SK-N-SH (cell line): ENCODE measurements at regions not wholly inside any gene's neighbourhood (a gene's known extent, or its start where the extent isn't known, plus 50 kb on each side); places are given as distances from the start of the nearest gene placed in this dataset.

Experiments
- CTCF ChIA-PET: fragments of 300-600, 350-600 bp; formaldehyde crosslinking; extraction: SDS; loops from one replicate; lab custom pipeline; 2021; lab: Yijun Ruan, JAX
- POLR2A ChIA-PET: fragments of 350-600 bp; sonication (Branson Sonifier 250); formaldehyde crosslinking; extraction: SDS; loops from one replicate; lab custom pipeline; 2020; ENCODE audit warnings: antibody characterized with exemption, inconsistent platforms; lab: Yijun Ruan, JAX
- DNase-seq: peaks from one replicate; pipeline ENCODE4 v3.0.0; 2012
- H2AFZ ChIP-seq: fragments of 200-600 bp; sonication (generic); 2 replicates; pipeline ENCODE4 v1.8.1; 2016; ENCODE audit warnings: antibody characterized with exemption, mild to moderate bottlenecking, low read depth
- H3F3A ChIP-seq: fragments of 200-600 bp; sonication (generic); replicated peaks from 2 replicates; pipeline ENCODE3; 2016; ENCODE audit warnings: antibody characterized with exemption, mild to moderate bottlenecking; ENCODE audit not compliant: insufficient read depth
- H3K27ac ChIP-seq, 2 experiments: fragments of 200-500 bp in 1 of 2; fragments of 200-600 bp in 1 of 2; sonication (Bioruptor generic) in 1 of 2; sonication (generic), shearing (Covaris generic) in 1 of 2; 2 replicates each; pipeline versions ENCODE4 v1.5.1 to v1.6.1; 2014 to 2016; ENCODE audit warnings: low read depth in 2 of 2, inconsistent platforms in 1 of 2, low read length in 1 of 2, mild to moderate bottlenecking in 1 of 2, mixed read lengths in 1 of 2
- H3K27me3 ChIP-seq: fragments of 200-600 bp; sonication (generic), shearing (Covaris generic); 2 replicates; pipeline ENCODE4 v1.6.1; 2016; ENCODE audit warnings: mixed run types; ENCODE audit not compliant: insufficient read depth
- H3K36me3 ChIP-seq, 2 experiments: fragments of 200-500 bp in 1 of 2; fragments of 200-600 bp in 1 of 2; sonication (Bioruptor generic) in 1 of 2; sonication (generic) in 1 of 2; replicated peaks in 1 of 2; 2 replicates each; pipeline versions ENCODE3 to v1.5.1; 2014 to 2016; ENCODE audit warnings: low read length in 1 of 2, mild to moderate bottlenecking in 1 of 2; ENCODE audit not compliant: insufficient read depth in 2 of 2, control insufficient read depth in 1 of 2
- H3K4me1 ChIP-seq, 2 experiments: fragments of 200-500 bp in 1 of 2; fragments of 200-600 bp in 1 of 2; sonication (Bioruptor generic) in 1 of 2; sonication (generic), shearing (Covaris generic) in 1 of 2; 2 replicates each; pipeline versions ENCODE4 v1.5.1 to v1.6.1; 2014 to 2016; ENCODE audit warnings: low read depth in 1 of 2, low read length in 1 of 2, mixed run types in 1 of 2; ENCODE audit not compliant: insufficient read depth in 2 of 2, control insufficient read depth in 1 of 2
- H3K4me2 ChIP-seq: fragments of 200-600 bp; sonication (generic), shearing (Covaris generic); 2 replicates; pipeline ENCODE4 v1.6.1; 2017; ENCODE audit warnings: mixed run types
- H3K4me3 ChIP-seq, 2 experiments: fragments of 200-500 bp in 1 of 2; fragments of 200-600 bp in 1 of 2; sonication (Bioruptor generic) in 1 of 2; sonication (generic), shearing (Covaris generic) in 1 of 2; 2 replicates each; pipeline versions ENCODE4 v1.5.1 to v1.8.1; 2014 to 2016; ENCODE audit warnings: low read depth in 2 of 2, inconsistent platforms in 1 of 2, low read length in 1 of 2, mild to moderate bottlenecking in 1 of 2, mixed read lengths in 1 of 2, moderate library complexity in 1 of 2
- H3K79me2 ChIP-seq: fragments of 200-600 bp; sonication (generic); 2 replicates; pipeline ENCODE4 v1.8.1; 2017; ENCODE audit warnings: mild to moderate bottlenecking; ENCODE audit not compliant: insufficient read depth
- H3K9ac ChIP-seq: fragments of 200-600 bp; sonication (generic); 2 replicates; pipeline ENCODE4 v1.6.1; 2017; ENCODE audit warnings: mixed run types
- H3K9me2 ChIP-seq: fragments of 200-600 bp; sonication (generic); 2 replicates; pipeline ENCODE4 v1.6.1; 2017; ENCODE audit warnings: mixed run types
- H3K9me3 ChIP-seq: fragments of 200-600 bp; sonication (generic); 2 replicates; pipeline ENCODE4 v1.6.1; 2017; ENCODE audit warnings: mixed run types, mild to moderate bottlenecking, moderate library complexity
- H4K20me1 ChIP-seq: fragments of 200-600 bp; sonication (generic); 2 replicates; pipeline ENCODE4 v1.6.1; 2017; ENCODE audit warnings: mild to moderate bottlenecking, mixed run types; ENCODE audit not compliant: insufficient read depth
- CTCF ChIP-seq: fragments of 200-600 bp; sonication (generic); IDR thresholded peaks from 2 replicates; pipeline ENCODE4 v1.6.1; 2017; ENCODE audit warnings: antibody characterized with exemption, mild to moderate bottlenecking, moderate library complexity
- ELF1 ChIP-seq: IDR thresholded peaks from 2 replicates; pipeline ENCODE4 v1.4.0; 2012
- EP300 ChIP-seq, 2 experiments: IDR thresholded peaks; 2 replicates each; pipeline versions ENCODE4 v1.4.0 to v1.6.1; 2012; ENCODE audit warnings: borderline replicate concordance in 1 of 2, low read depth in 1 of 2, low read length in 1 of 2
- FOXJ3 ChIP-seq: sonication (generic); formaldehyde crosslinking; IDR thresholded peaks from 2 replicates; pipeline ENCODE4 v1.5.1; 2020; ENCODE audit warnings: mild to moderate bottlenecking, missing genetic modification reagents
- FOXM1 ChIP-seq: IDR thresholded peaks from 2 replicates; pipeline ENCODE4 v1.4.0; 2012; ENCODE audit warnings: low read depth, mild to moderate bottlenecking
- GABPA ChIP-seq: IDR thresholded peaks from 2 replicates; pipeline ENCODE4 v1.4.0; 2012; ENCODE audit warnings: low read depth, mild to moderate bottlenecking
- GATA2 ChIP-seq: sonication (generic); formaldehyde crosslinking; IDR thresholded peaks from 2 replicates; pipeline ENCODE4 v1.5.0; 2020; ENCODE audit warnings: mild to moderate bottlenecking, missing genetic modification reagents
- JUND ChIP-seq: IDR thresholded peaks from 2 replicates; pipeline ENCODE4 v1.4.0; 2012
- NFIC ChIP-seq: IDR thresholded peaks from 2 replicates; pipeline ENCODE4 v1.4.0; 2012; ENCODE audit warnings: borderline replicate concordance
- PBX3 ChIP-seq: IDR thresholded peaks from 2 replicates; pipeline ENCODE4; 2012
- RAD21 ChIP-seq: IDR thresholded peaks from 2 replicates; pipeline ENCODE4 v1.6.1; 2012; ENCODE audit warnings: mild to moderate bottlenecking, low read length
- RCOR1 ChIP-seq: fragments of 150-350 bp; IDR thresholded peaks from 2 replicates; pipeline ENCODE4 v1.6.1; 2017; ENCODE audit warnings: antibody characterized with exemption, low read length
- REST ChIP-seq: IDR thresholded peaks from 2 replicates; pipeline ENCODE4 v1.6.1; 2012; ENCODE audit warnings: mild to moderate bottlenecking, low read depth, low read length, moderate library complexity
- RFX5 ChIP-seq: IDR thresholded peaks from 2 replicates; pipeline ENCODE4 v1.6.1; 2012; ENCODE audit warnings: mild to moderate bottlenecking, improper control_type of control experiment, low read length
- RXRA ChIP-seq: IDR thresholded peaks from 2 replicates; pipeline ENCODE4 v1.4.0; 2012; ENCODE audit warnings: low read depth, mild to moderate bottlenecking, borderline replicate concordance
- SIN3A ChIP-seq: IDR thresholded peaks from 2 replicates; pipeline ENCODE4 v1.6.1; 2012; ENCODE audit warnings: low read depth, mild to moderate bottlenecking, low read length, moderate library complexity, borderline replicate concordance
- SMC3 ChIP-seq: IDR thresholded peaks from 2 replicates; pipeline ENCODE4 v1.6.1; 2012; ENCODE audit warnings: low read depth, low read length, improper control_type of control experiment
- TCF12 ChIP-seq: IDR thresholded peaks from 2 replicates; pipeline ENCODE4 v1.4.0; 2012
- TEAD4 ChIP-seq: IDR thresholded peaks from 2 replicates; pipeline ENCODE4 v1.4.0; 2012; ENCODE audit warnings: mild to moderate bottlenecking, borderline replicate concordance; ENCODE audit not compliant: insufficient read depth
- ZBTB33 ChIP-seq: IDR thresholded peaks from 2 replicates; pipeline ENCODE4 v1.4.0; 2012; ENCODE audit warnings: low read depth, borderline replicate concordance
- WGBS: methylation state at CpG from one replicate; pipeline ENCODE4 v1.1.6; 2017; ENCODE audit warnings: low lambda C conversion rate; 5-methylcytosine and 5-hydroxymethylcytosine counted together
- TF ChIP-seq, protein P1 (sequence below): IDR thresholded peaks from 2 replicates; pipeline ENCODE4 v1.4.0; 2012; ENCODE audit warnings: low read depth

DNA sequence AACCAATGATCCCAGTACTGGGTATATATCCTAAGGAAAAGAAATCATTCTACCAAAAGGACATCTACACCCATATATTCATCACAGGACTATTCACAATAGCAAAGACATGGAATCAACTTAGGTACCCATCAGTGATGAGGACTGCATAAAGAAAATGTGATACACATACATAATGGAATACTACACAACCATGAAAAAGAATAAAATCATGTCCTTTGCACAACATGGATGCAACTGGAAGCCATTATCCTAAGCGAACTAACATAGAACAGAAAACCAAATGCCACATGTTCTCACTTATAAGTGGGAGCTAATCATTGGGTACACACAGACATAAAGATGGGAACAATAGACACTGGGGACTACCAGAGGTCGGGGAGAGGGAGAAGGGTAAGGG, 86.0 kb upstream of the LGR5 start:
- H3K9ac ChIP-seq, result no peak overlapping the region
- no peaks in the 10 kb centered on the region for H3K27me3 ChIP-seq
- 42% methylated on average over 2 of the region's 2 CpGs for WGBS
- TF ChIP-seq CTCF (no peak), TCF12 (no peak), JUND (no peak), FOXM1 (no peak), RFX5 (no peak), PBX3 (no peak), TEAD4 (no peak), RXRA (no peak)
- no peaks in the 10 kb centered on the region for H4K20me1 ChIP-seq
- H2AFZ ChIP-seq, result no peak overlapping the region
- no peaks in the 10 kb centered on the region for H3K9me3 ChIP-seq
- no peak overlapping the region for H3K4me2 ChIP-seq
- no peak overlapping the region for H3K27ac ChIP-seq
- H3F3A ChIP-seq, result no peaks in the 10 kb centered on the region
- POLR2A ChIA-PET, result no interaction called here
- no peaks in the 10 kb centered on the region for H3K9me2 ChIP-seq
- no peak for DNase-seq
- H3K4me1 ChIP-seq, result no peaks in the 10 kb centered on the region
- no peaks in the 10 kb centered on the region for H3K36me3 ChIP-seq
- no peak overlapping the region for H3K4me3 ChIP-seq
- CTCF ChIA-PET, result no interaction called here
- no peaks in the 10 kb centered on the region for H3K79me2 ChIP-seq

DNA sequence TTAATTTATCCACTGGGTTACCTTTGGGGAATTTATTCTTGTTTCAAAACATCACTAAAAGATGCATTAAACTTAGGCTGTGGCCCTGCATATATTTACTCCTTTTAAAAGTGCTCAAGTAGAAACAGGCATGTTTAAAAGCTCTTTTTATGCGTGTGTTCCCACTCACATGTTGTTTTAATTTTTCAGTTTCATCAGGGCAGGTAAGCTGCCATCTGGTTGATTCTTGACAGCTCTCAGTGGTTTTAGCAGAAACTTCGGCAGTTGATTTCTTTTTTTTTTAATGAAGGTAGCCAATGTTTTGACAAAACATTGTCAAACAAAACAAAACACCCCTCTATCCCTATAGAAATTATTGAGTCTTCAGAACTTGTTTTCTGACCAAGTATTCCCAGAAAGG, 89.6 kb upstream of the LGR5 start:
- CTCF ChIA-PET, result interaction anchor here (0.6 kb wide), 1 partner anchor 566 kb away, joined by 3 read pairs; no protein-coding TSS in a partner anchor
- Histone ChIP-seq H3F3A (no peaks in the 10 kb centered on the region), H3K4me2 (no peak overlapping the region), H3K4me1 (no peaks in the 10 kb centered on the region; a peak in 1 of 4 replicates), H3K9me2 (no peaks in the 10 kb centered on the region), H3K27me3 (no peaks in the 10 kb centered on the region), H3K4me3 (no peak overlapping the region), H3K9me3 (no peaks in the 10 kb centered on the region), H4K20me1 (no peaks in the 10 kb centered on the region), H3K36me3 (no peaks in the 10 kb centered on the region), H3K27ac (no peak overlapping the region), H2AFZ (no peak overlapping the region), H3K9ac (no peak overlapping the region), H3K79me2 (no peaks in the 10 kb centered on the region)
- POLR2A ChIA-PET, result no interaction called here
- DNase-seq, result no peak
- 42% methylated on average over 2 of the region's 2 CpGs for WGBS
- no peak for TF ChIP-seq ELF1
- TF ChIP-seq SIN3A, result no peak
- TF ChIP-seq RAD21, result no peak
- TF ChIP-seq ZBTB33, result no peak
- TF ChIP-seq GATA2 (CRISPR knock-in tag), result no peak
- TF ChIP-seq GABPA, result no peak
- no peak for TF ChIP-seq RCOR1
- no peak for TF ChIP-seq TCF12
- TF ChIP-seq EP300 (IDR thresholded peaks at IDR 0.05; ENCODE audit: borderline replicate concordance in 1 of 2, low read depth in 1 of 2, low read length in 1 of 2), result no peak
- TF ChIP-seq FOXJ3 (CRISPR knock-in tag), result no peak
- no peak for TF ChIP-seq REST
- TF ChIP-seq JUND, result no peak
- no peak for TF ChIP-seq TEAD4
- TF ChIP-seq, protein P1, sequence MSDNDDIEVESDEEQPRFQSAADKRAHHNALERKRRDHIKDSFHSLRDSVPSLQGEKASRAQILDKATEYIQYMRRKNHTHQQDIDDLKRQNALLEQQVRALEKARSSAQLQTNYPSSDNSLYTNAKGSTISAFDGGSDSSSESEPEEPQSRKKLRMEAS, result no peak
- TF ChIP-seq SMC3, result no peak
- no peak for TF ChIP-seq NFIC
